Breast epithelium (tissue), 3 donors: ENCODE measurements at regions not wholly inside any gene's neighbourhood (a gene's known extent, or its start where the extent isn't known, plus 50 kb on each side); places are given as distances from the start of the nearest gene placed in this dataset.

Experiments
- POLR2A ChIP-seq: fragments of 450-650 bp; IDR thresholded peaks from one replicate; pipeline ENCODE4 v1.6.1; 2016; ENCODE audit warnings: antibody characterized with exemption, mild to moderate bottlenecking, moderate library complexity
- POLR2AphosphoS5 ChIP-seq, 3 donors: sonication (generic); formaldehyde crosslinking; IDR thresholded peaks; one replicate each; pipeline ENCODE4 v1.6.1; 2017; ENCODE audit warnings: antibody characterized with exemption in 3 of 3
- TF ChIP-seq, protein P1 (sequence below), 3 donors: fragments of 450-650 bp; IDR thresholded peaks; one replicate each; pipeline ENCODE4 v1.5.1; 2016 to 2017; ENCODE audit warnings: antibody characterized with exemption in 3 of 3, mild to moderate bottlenecking in 3 of 3, moderate library complexity in 3 of 3

DNA sequence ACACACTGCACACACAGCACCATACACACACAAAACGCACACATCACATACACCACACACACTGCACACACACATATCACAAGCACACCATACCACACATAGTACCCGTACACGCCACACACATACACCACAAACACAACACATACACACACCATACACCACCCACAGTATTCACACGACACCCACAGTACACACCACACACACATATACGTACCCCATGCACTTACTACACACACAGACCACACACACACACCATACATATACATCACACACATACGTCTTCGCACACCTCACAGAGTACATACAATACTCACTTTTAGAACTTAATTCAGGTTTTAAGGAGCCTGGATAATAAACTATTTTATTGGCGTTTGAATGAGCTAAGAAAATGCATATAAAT lies 1805.3 kb upstream of the DEFB115 start:
- TF ChIP-seq, protein P1, sequence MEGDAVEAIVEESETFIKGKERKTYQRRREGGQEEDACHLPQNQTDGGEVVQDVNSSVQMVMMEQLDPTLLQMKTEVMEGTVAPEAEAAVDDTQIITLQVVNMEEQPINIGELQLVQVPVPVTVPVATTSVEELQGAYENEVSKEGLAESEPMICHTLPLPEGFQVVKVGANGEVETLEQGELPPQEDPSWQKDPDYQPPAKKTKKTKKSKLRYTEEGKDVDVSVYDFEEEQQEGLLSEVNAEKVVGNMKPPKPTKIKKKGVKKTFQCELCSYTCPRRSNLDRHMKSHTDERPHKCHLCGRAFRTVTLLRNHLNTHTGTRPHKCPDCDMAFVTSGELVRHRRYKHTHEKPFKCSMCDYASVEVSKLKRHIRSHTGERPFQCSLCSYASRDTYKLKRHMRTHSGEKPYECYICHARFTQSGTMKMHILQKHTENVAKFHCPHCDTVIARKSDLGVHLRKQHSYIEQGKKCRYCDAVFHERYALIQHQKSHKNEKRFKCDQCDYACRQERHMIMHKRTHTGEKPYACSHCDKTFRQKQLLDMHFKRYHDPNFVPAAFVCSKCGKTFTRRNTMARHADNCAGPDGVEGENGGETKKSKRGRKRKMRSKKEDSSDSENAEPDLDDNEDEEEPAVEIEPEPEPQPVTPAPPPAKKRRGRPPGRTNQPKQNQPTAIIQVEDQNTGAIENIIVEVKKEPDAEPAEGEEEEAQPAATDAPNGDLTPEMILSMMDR (IDR thresholded peaks at IDR 0.05): no peak
- TF ChIP-seq POLR2AphosphoS5 (IDR thresholded peaks at IDR 0.05) (no peak), POLR2A (no peak)
